ENCODE measurements at regions not wholly inside any gene's neighbourhood (a gene's known extent, or its start where the extent isn't known, plus 50 kb on each side); places are given as distances from the start of the nearest gene placed in this dataset.

DNA sequence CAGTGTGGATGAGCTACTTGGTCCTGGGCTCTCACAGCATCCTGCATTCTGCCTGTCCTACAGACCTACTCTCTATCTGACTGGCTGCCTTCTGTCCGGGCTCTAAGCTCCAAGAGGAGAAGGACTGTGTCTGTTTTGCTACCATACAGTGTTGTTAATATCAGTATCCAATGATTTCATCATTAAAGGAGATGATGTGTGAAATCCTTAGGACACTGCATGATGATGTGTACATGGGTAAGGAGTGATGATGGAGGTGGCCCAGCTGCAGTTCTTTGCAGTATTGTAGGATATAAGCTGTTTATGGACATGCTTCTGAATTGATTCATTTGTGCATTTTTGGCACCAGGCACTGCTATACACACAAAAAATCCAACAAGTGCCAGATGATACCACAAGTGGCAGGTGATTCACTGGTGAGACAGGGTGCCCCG is 536.9 kb upstream of the CDH11 start:
- DNase-seq, result no peak

DNA sequence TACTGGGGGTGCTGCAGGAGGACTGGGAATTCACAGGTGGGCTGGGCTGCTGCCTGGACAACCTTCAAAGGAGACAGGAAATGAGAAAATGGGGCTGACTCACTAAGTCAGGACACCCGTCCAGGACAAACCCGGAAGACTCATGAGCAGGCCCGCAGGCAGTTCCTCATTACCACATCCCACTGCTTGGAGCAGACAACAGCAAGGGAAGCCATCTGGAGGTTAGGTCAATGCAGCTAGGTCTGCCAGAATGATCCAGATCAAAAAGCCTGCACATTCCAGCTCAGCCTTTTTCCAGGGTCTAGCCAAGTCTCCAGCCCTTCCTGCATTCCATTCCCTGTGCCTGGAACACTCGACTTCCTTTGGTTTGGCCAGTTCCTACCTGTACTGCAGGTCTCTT is 536.5 kb upstream of the CDH11 start:
- no peak for DNase-seq

DNA sequence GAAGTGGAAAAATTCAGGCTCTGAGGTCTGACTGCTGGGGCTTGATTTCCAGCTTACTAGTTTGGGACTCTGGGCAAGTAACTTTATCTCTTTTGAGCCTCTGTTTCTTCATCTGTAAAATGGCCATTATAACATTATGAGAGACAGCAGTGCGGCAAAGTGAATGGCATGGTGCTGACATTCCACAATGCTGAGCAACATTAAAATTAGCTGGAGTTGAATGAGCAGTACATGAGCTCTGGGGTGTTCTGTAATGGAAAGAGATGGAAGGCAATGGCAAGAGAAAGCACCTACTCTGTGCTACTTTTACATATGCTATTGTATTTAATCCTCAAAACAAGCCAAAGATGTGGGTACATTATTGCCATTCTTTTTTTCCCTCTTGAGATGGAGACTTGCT is 535.7 kb upstream of the CDH11 start:
- no peak for DNase-seq

DNA sequence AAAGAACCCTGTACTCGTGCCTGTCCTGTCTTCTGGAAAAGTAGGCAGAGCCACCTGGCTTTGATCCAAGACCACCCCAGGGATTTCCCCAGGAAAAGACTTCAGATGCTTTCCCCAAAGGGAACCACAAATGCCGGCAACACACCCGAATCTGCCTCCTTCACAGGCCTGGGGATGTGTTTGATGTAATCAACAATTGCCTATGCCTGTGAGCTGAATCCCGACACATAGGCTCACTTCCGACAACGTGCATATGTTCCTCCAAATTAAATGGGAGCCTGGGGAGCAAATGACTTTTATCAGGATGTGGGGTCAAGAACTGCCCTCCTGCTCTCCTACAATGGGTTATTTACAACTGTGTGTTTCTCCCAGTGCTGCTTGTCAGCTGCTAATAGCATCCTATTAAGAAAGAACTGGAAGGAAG is 535.2 kb upstream of the CDH11 start:
- DNase-seq, result no peak

DNA sequence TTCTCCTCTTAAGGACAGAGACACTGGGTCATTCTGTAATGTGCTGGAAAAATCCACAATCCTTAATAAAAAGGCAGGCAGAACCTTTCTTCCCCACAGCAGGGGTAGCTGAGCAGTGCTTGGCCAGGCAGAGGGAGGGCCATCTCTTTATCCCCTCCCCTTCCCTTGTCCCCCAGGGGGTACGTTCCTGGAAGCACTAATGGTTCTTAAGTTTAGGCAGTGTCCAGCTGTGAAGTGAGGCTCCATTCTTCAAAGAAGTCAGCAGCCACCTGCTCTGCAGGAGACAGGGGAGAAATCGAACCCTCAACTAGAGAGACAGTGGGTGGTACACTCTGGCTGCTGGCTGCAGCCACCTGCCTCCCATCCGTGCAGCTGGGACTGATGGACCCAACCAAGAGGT is 533.9 kb upstream of the CDH11 start:
- DNase-seq, result no peak

DNA sequence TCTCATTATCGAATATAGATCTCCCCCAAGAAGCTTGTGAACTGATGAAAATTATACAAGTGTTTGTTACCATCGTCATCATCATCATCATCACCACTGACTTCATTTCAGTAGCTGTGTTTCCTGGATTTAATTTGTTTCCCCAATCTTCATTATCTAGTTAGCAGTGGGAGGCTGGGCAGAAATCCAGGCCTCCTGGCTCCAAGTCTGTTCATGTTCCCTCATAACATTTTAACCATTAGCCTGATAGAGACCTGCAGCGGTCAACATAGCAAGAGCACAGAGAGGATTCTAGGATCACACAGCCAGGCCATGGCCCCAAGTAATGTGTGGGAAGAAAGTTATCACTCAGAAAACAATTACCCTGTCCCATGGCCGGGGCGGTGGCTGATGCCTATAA is 526.2 kb upstream of the CDH11 start:
- no peak for DNase-seq

DNA sequence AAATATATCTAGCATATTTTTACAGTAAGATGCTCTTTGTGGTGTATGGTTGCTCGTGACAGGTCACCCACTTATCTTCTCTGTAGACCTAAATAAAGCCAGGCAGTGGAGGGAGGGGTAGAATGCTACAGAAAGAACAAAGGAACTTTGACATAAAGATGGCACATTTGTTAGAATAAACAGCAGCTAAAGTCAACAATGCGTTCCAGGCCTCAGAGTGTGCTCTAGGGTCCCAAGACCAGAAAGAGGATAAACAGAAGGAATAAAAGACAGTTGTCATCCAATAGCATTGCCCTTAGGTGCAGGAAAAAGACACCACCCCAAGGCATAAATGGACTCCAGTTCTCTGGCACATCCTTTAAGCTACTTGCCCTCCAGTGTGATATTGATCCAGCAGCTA is 523.0 kb upstream of the CDH11 start:
- DNase-seq, result no peak

DNA sequence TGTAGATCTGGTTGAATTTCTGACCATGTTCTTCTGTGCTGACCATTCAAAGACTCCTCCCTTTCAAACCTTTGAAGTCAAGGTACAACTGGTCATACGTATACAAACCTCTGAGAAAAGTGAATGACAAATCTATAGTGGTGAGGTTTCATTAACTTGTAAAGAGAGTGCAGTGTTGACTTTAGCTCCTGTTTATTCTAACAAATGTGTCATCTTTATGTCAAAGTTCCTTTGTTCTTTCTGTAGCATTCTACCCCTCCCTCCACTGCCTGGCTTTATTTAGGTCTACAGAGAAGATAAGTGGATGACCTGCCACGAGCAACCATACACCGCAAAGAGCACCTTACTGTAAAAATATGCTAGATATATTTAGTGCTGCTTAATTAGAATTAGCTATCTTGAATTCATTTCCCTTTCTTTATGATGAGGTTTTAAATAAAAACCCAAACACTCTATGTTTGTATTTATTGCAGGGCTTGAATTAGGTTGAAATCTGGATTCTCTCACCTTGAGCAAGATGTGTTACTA is 520.0 kb upstream of the CDH11 start:
- no peak for DNase-seq

DNA sequence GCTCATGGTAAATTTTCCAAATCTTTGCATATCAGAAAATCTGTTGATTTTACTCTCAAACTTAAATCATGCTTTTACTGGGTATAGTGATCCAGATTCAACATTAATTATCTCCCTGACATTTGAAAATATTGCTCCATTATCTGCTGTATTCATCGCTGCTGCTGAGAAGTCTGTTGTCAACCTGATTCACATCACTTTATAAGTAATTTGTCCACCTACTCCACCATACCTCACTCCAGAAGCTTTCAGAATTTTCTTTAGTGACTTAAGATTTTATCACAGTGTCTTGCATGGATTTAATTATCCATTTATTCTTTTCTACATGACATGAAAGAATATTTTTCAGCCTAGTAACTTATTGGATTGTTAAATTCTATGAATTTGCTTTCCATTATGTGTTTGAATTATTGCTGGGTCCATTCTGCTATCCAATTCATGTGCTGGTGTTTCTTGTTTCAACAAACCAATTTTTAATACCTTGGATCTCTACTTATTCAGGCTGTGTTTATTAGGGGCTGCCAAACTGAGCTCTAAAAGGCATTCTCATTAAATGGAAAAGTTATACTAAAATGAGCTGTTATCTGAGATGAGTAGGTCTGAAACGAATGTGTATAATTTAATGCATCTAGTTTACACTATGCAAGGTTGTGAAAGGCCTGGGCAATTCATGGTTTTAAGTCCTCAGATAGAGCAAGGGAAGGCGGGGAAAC is 519.3 kb upstream of the CDH11 start:
- no peak for DNase-seq

DNA sequence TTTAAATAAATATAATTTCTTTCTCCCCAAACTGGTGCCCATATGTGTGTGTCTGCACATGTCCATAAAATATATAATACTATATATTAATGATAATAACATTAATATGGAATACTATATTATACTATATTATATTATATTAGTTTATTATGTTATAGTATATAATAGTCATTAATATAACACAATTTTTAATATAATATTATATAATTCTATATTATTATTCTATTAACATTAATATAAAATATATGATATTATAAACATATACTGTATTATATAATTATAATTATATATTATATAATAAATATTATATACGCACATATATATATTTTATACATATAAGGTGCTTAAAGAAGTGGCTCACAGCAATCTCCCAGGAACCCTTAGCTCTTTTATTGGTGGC is 513.0 kb upstream of the CDH11 start:
- no peak for DNase-seq

DNA sequence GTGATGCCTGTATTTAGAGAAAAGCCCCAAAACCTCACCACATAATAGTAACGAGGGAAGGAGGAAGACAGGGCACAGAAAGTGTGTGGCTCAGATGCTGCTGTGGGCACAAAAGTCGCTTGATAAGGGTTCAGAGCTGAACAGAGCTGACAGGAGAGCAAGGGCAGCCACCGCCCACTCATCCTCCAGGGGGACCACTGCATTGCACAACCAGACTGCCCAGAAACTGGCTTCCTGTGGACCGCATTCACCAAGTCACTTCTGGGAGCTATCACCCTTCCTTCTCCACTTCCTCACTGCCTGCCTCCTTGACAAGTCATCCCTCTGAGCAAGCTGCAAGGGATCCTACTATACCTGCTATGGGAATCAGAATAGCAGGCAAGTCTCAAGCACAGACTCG is 512.4 kb upstream of the CDH11 start:
- no peak for DNase-seq

DNA sequence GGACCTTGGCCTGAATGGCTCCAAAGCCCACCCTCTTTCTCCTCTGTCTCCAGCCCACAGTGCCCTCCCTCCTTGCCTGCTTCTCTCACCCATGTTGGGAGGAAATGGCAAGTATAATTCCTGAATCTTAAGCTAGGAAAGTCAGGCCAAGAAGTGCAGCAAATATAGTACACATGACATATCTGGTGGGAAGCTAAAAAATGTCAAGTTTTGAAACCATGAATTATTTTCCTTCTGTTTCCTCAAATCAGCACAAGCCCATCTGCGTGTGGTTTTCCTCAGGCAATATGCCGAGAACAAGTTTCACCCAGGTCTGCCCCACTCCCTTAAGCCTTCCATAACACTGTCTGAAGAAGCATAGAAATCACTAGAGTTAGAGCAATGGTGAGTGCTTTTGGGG is 502.8 kb upstream of the CDH11 start:
- no peak for DNase-seq

DNA sequence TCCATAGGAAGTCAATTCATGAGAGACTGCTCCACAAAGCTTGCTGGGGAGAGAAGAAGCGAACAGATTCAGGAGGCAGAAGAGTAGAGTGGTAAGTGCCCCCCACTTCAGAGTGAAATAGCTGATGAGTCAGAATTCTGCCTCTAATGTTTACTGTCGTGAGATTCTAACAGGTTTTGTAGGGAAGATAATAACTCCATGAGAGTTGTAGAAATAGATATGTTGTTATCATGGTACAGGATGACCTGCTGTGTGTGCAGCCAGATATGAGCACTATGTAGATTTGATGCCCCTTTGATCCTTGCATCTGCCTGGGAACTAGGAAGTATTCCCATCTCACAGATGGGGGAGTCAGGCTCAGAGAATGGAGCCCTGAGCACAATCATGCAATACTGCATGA is 502.4 kb upstream of the CDH11 start:
- no peak for DNase-seq

DNA sequence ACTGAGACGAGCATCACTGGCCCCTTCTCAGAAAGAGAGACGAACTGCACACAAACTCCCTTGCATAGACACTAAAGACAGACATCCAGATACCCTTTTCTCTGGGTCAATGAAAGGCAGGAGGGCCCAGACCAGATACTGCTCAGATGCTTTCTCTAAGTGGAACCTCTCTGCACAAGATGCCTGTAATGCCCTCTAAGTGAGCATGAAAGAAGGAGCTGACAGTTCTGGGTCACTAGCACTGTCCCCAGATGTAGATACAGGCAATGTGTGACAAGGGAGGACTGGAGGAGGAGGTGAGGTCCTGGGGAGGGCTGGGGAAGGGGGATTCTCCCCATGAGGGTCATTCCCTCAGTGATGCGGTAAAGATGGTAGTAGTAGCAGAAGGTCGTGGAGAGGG is 501.0 kb upstream of the CDH11 start:
- DNase-seq, result no peak

DNA sequence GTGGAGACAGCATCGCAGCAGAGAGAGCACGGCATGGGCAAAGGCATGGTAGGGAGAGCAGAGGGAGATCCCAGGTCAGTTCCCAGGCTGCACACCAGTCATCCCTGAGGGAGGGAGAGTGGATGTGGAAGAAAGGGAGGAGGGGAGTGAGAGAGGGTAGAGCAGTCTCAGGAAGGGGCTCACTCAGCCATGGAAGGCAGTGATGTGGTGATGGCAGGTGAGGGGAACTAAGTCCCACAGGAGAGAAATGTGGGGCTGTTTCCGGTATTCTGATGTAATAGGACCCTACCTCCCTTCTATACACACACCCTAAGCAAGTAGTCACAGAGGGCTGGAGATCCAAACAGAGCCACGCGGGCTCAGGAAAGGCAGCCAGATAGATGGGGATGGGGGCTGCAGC is 500.3 kb upstream of the CDH11 start:
- no peak for DNase-seq

DNA sequence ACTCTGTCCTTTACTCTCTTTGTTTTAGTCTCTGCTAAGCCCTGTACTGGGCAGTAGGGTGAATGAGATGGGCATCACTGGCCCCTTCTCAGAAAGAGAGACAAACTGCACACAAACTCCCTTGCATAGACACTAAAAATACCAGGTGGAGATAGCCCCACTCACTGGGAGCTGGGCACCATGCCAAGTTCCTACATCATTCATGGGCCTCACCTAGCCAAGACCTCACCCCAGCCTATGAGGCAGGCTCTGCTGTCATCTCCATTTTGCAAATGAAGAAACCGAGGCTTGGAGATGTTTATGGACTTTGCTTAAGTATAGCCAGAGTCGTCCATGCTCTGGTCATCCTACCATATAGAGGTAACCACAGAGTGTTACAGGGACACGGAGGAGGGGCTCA is 499.8 kb upstream of the CDH11 start:
- no peak for DNase-seq

DNA sequence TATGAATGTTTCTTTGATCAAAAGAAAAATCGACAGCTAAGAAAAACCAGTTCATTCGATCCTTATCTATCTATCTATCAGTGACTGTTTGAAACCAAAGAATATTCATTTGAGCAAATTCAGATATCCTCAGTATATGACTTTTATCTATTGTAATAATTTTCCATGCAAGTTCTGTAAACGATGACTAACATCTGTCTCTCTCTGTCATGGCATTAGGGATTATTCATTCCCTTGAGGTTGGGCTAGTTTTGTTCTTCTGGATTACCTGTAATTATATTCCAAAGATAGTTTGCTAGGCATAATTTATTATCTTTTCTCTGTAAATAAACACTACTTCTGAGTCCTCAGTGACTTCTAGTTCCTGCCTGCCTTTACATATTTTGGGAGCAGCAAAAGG is 497.7 kb upstream of the CDH11 start:
- DNase-seq, result no peak

DNA sequence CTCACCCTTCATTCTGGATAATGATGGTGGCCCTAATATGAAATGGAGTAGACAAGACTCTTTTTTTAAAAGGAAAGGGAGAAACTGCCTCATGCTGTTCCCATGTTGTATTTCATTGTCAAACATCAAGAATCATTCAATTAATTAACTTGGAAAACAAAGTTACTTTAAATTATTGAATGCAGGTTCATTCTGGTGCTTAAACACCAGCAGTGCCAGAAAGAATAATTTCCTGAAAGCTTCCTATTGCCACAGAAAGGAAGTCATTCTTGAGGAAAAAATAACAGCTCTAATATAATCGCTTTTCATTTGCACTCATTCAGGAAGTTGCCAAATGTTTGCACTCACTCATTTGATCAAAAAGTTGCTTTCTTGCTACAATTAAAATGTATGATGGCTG is 497.1 kb upstream of the CDH11 start:
- no peak for DNase-seq

DNA sequence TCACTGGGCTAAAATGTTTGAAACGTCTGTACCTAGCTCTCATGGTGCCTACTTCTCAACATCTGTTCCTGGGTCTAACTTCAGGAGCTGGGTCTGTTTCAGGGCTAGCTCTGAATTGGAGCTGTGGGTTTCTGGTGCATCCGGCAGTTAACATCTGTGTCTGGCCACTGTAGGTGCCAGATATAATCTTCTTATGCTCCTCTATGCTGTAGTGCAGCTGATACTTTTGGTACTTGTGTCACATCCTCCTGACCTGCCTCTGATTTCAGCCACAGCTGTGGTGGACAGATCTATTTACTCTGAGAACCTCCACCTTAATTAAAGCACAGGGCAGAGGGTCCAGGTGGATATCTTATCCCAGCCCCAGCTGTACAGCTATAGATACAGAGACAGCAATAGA is 496.5 kb upstream of the CDH11 start:
- DNase-seq, result no peak

DNA sequence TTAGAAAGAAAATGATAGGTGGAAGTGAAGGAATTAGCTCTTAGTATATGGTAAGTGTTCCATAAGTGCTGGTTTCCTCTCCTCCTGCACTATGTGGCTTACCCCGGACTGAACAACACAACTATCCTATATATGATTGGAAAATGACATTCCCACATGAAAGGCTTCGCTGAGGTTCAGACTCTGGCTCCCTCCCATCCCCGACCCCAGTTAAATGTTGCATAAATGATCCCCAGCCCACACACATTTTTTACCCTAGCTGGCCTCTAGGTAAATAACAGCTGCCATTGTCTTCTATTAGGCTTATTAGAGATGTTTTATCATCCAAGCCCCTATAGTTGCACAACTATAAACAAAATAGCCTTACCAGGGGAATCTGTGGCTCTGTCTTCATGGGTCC is 495.6 kb upstream of the CDH11 start:
- DNase-seq, result no peak

DNA sequence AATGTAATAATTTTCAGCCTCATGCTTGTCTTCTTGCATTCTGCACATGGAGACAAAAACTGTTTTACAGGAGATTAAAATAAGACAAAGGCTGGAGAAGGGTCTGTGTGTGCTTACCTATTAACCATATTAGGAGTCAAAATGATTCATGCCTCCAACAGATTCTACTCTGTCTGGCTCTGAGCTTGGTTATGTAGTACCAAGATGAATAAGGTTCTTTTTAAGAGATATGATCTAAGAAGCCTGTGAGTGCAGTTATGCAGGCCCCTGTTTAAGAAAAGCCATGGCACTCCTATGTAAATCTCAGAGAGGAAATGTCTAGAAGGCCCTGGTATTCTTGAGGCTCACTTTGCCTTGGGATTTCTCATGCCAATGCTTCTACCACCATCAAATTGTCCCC is 486.6 kb upstream of the CDH11 start:
- no peak for DNase-seq

DNA sequence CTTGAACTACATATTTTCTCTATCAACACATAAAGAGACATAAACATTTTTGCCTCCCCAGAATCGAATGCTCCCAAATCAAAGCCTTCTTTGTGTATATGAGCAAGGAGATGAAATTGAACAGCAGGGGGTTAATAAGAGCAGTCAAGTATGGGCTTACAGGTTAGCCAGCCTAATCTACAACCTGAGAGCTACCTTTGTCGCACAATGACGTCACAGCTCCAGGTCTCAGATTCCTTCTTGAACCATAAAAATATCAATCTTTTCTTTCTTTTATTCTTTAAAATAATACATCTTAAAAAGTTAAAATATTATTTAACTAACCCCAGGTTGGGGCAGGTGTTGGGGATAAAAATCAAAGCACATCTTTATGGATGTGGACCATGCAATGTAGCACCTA is 482.9 kb upstream of the CDH11 start:
- no peak for DNase-seq

DNA sequence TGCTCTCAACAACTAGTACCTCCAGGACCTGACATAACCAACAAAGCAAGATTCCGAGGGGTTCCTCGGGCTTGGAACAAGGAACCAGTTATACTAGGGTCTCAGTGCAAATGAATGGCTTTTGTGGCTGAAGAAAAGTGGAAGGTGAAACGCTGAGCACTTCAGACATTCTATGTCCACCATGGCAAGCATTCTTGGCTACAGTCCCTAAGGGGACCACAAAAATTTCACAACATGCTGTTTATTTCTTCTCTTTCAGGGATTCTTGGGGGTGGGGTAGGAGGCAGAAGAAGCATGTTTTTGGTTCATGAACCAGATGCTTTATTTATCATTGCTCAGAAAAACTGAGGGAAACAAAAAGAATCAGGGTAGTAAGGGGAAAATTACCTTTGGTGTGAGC is 479.9 kb upstream of the CDH11 start:
- no peak for DNase-seq

DNA sequence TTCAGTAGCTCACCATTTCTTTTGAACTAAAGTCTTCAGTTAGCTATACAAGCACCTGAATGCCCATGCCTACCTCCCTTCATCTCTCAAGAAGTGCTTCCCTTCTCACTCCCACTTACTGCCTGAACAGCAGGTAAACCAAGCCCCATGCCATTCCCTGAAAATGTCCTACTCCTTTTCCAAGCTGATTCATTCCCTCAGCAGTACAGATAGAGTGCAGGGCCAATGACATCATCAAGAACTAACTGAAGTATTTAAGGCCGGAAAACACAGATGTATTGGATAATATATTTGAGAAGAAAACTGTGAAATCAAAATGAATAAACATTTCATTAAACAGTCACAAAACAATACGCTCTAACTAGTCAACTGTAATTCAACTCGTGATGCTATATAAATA is 478.8 kb upstream of the CDH11 start:
- no peak for DNase-seq

DNA sequence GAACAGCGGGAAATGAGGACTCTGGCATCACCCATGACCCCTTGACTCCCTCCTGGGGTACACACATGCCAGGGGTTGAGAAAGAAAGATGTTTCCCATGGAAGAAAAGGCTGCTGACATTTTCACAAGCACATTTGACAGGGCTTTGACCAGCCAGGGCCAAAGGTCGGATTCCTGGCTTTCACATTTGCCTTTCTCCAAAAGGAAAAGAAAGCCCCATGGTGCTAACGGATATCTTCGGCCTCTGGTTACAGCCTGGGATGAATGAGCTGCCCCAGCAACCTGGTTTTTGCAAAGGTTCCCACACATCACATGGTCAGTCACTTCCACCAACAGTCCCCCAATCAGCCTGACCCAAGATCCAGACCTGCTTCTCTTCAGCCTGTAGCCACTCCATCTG is 478.2 kb upstream of the CDH11 start:
- no peak for DNase-seq

DNA sequence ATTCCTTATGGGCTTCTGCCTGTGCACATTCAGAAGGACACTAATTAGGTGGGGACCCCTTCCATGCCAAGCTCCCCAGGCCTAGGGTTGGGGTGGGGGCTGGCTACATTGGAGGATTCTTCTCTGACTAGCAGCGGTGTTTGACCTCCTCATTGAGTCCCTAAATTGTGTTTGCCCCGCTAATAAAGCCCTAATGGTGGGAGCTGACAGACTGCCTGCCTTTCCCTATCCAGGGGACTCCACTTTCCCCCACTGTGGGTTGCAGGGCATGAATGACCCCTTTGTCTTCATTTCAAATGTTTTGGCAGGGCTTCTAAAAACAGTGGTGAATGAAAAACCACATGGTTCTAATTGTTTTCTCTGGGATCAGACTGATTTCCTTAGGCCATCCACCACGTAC is 476.8 kb upstream of the CDH11 start:
- no peak for DNase-seq
